ENCODE measurements at regions not wholly inside any gene's neighbourhood (a gene's known extent, or its start where the extent isn't known, plus 50 kb on each side); places are given as distances from the start of the nearest gene placed in this dataset.

- DNase-seq (ENCODE audit: insufficient read length, low spot score) = no peak
- TF ChIP-seq PAX5 (IDR thresholded peaks at IDR 0.05; ENCODE audit: insufficient read depth, low read length, severe bottlenecking) = no peak
- no peak for TF ChIP-seq TAF1 (IDR thresholded peaks at IDR 0.05; ENCODE audit: low read depth, low read length)
- TF ChIP-seq SPI1 (IDR thresholded peaks at IDR 0.05; ENCODE audit: low read depth, low read length) = no peak
- TF ChIP-seq POLR2A (IDR thresholded peaks at IDR 0.05; ENCODE audit: low read depth, low read length) = no peak
- no peak for TF ChIP-seq POLR2AphosphoS5 (IDR thresholded peaks at IDR 0.05; ENCODE audit: low read depth, low read length)
- no peak for TF ChIP-seq POU2F2 (IDR thresholded peaks at IDR 0.05; ENCODE audit: low read depth, low read length)
- no peak for FAIRE-seq
Measured at GRCh38 chr10:108112218-108112617, 947.7 kb upstream of the SORCS1 start.

- TF ChIP-seq POLR2A (IDR thresholded peaks at IDR 0.05; ENCODE audit: low read depth, low read length) = no peak
- no peak for TF ChIP-seq PAX5 (IDR thresholded peaks at IDR 0.05; ENCODE audit: insufficient read depth, low read length, severe bottlenecking)
- no peak for TF ChIP-seq POLR2AphosphoS5 (IDR thresholded peaks at IDR 0.05; ENCODE audit: low read depth, low read length)
- no peak for TF ChIP-seq SPI1 (IDR thresholded peaks at IDR 0.05; ENCODE audit: low read depth, low read length)
- no peak for TF ChIP-seq POU2F2 (IDR thresholded peaks at IDR 0.05; ENCODE audit: low read depth, low read length)
- no peak for TF ChIP-seq TAF1 (IDR thresholded peaks at IDR 0.05; ENCODE audit: low read depth, low read length)
- FAIRE-seq = no peak
- no peak for DNase-seq (ENCODE audit: insufficient read length, low spot score)
Measured at GRCh38 chr10:108104551-108105156, 940.1 kb upstream of the SORCS1 start.

- FAIRE-seq = no peak
- TF ChIP-seq PAX5 (IDR thresholded peaks at IDR 0.05; ENCODE audit: insufficient read depth, low read length, severe bottlenecking) (no peak), POU2F2 (IDR thresholded peaks at IDR 0.05; ENCODE audit: low read depth, low read length) (no peak)
- no peak for DNase-seq (ENCODE audit: insufficient read length, low spot score)
Measured at GRCh38 chr10:108097258-108097657, 932.8 kb upstream of the SORCS1 start.

GRCh38 chr10:108095932-108096925, 931.7 kb upstream of the SORCS1 start:
- no peak for DNase-seq (ENCODE audit: insufficient read length, low spot score)
- TF ChIP-seq POU2F2 (IDR thresholded peaks at IDR 0.05; ENCODE audit: low read depth, low read length) = no peak
- no peak for TF ChIP-seq POLR2A (IDR thresholded peaks at IDR 0.05; ENCODE audit: low read depth, low read length)
- no peak for TF ChIP-seq PAX5 (IDR thresholded peaks at IDR 0.05; ENCODE audit: insufficient read depth, low read length, severe bottlenecking)
- no peak for TF ChIP-seq SPI1 (IDR thresholded peaks at IDR 0.05; ENCODE audit: low read depth, low read length)
- no peak for TF ChIP-seq POLR2AphosphoS5 (IDR thresholded peaks at IDR 0.05; ENCODE audit: low read depth, low read length)
- TF ChIP-seq TAF1 (IDR thresholded peaks at IDR 0.05; ENCODE audit: low read depth, low read length) = no peak
- FAIRE-seq = no peak

- FAIRE-seq = no peak
- no peak for DNase-seq (ENCODE audit: insufficient read length, low spot score)
- TF ChIP-seq POLR2AphosphoS5 (IDR thresholded peaks at IDR 0.05; ENCODE audit: low read depth, low read length) (no peak), SPI1 (IDR thresholded peaks at IDR 0.05; ENCODE audit: low read depth, low read length) (no peak), TAF1 (IDR thresholded peaks at IDR 0.05; ENCODE audit: low read depth, low read length) (no peak), PAX5 (IDR thresholded peaks at IDR 0.05; ENCODE audit: insufficient read depth, low read length, severe bottlenecking) (no peak), POLR2A (IDR thresholded peaks at IDR 0.05; ENCODE audit: low read depth, low read length) (no peak), POU2F2 (IDR thresholded peaks at IDR 0.05; ENCODE audit: low read depth, low read length) (no peak)
Measured at GRCh38 chr10:108090476-108091215, 926.1 kb upstream of the SORCS1 start.

GRCh38 chr10:108086502-108086901, 922.0 kb upstream of the SORCS1 start:
- no peak for FAIRE-seq
- TF ChIP-seq POLR2AphosphoS5 (IDR thresholded peaks at IDR 0.05; ENCODE audit: low read depth, low read length) (no peak), SPI1 (IDR thresholded peaks at IDR 0.05; ENCODE audit: low read depth, low read length) (no peak), TAF1 (IDR thresholded peaks at IDR 0.05; ENCODE audit: low read depth, low read length) (no peak), PAX5 (IDR thresholded peaks at IDR 0.05; ENCODE audit: insufficient read depth, low read length, severe bottlenecking) (no peak), POLR2A (IDR thresholded peaks at IDR 0.05; ENCODE audit: low read depth, low read length) (no peak), POU2F2 (IDR thresholded peaks at IDR 0.05; ENCODE audit: low read depth, low read length) (no peak)
- no peak for DNase-seq (ENCODE audit: insufficient read length, low spot score)

- TF ChIP-seq PAX5 (IDR thresholded peaks at IDR 0.05; ENCODE audit: insufficient read depth, low read length, severe bottlenecking) = no peak
- no peak for FAIRE-seq
Measured at GRCh38 chr10:108082596-108082995, 918.1 kb upstream of the SORCS1 start.

GRCh38 chr10:108078263-108078662, 913.8 kb upstream of the SORCS1 start:
- no peak for FAIRE-seq
- TF ChIP-seq SPI1 (IDR thresholded peaks at IDR 0.05; ENCODE audit: low read depth, low read length) = no peak
- no peak for TF ChIP-seq POU2F2 (IDR thresholded peaks at IDR 0.05; ENCODE audit: low read depth, low read length)
- no peak for TF ChIP-seq PAX5 (IDR thresholded peaks at IDR 0.05; ENCODE audit: insufficient read depth, low read length, severe bottlenecking)
- no peak for TF ChIP-seq POLR2AphosphoS5 (IDR thresholded peaks at IDR 0.05; ENCODE audit: low read depth, low read length)
- no peak for TF ChIP-seq TAF1 (IDR thresholded peaks at IDR 0.05; ENCODE audit: low read depth, low read length)

More at GRCh38 chr10:108082596-108082995, 918.1 kb upstream of the SORCS1 start:
- DNase-seq (ENCODE audit: insufficient read length, low spot score) = no peak

GRCh38 chr10:108072466-108072865, 908.0 kb upstream of the SORCS1 start:
- DNase-seq (ENCODE audit: insufficient read length, low spot score) = no peak
- FAIRE-seq = no peak
- TF ChIP-seq POLR2AphosphoS5 (IDR thresholded peaks at IDR 0.05; ENCODE audit: low read depth, low read length) (no peak), PAX5 (IDR thresholded peaks at IDR 0.05; ENCODE audit: insufficient read depth, low read length, severe bottlenecking) (no peak), POU2F2 (IDR thresholded peaks at IDR 0.05; ENCODE audit: low read depth, low read length) (no peak), POLR2A (IDR thresholded peaks at IDR 0.05; ENCODE audit: low read depth, low read length) (no peak), TAF1 (IDR thresholded peaks at IDR 0.05; ENCODE audit: low read depth, low read length) (no peak), SPI1 (IDR thresholded peaks at IDR 0.05; ENCODE audit: low read depth, low read length) (no peak)

More at GRCh38 chr10:108078263-108078662, 913.8 kb upstream of the SORCS1 start:
- no peak for DNase-seq (ENCODE audit: insufficient read length, low spot score)
